Heart left ventricle (tissue), 16 donors: ENCODE measurements at regions not wholly inside any gene's neighbourhood (a gene's known extent, or its start where the extent isn't known, plus 50 kb on each side); places are given as distances from the start of the nearest gene placed in this dataset.

Experiments used
- ATAC-seq, 4 donors: fragments of 200-7000 bp; cut with Tn5 transposase; one replicate each; pipeline ENCODE4 v1.9.1; 2020 to 2022; ENCODE audit warnings: moderate library complexity in 4 of 4, mild to moderate bottlenecking in 3 of 4, moderate number of reproducible peaks in 1 of 4
- DNase-seq, 5 donors: peaks; one replicate each; pipeline ENCODE4 v3.0.0-alpha.2; 2020
- H3K27ac ChIP-seq, 12 donors: fragments of 200-600 bp; sonication (generic) in 4 of 12; one replicate each; pipeline versions ENCODE4 v1.5.0 to v1.8.0; 2016 to 2022; ENCODE audit warnings: mild to moderate bottlenecking in 2 of 12
- H3K27me3 ChIP-seq, 9 donors: fragments of 200-600 bp; sonication (generic) in 2 of 9; one replicate each; pipeline versions ENCODE4 v1.5.1 to v1.8.0; 2016 to 2022; ENCODE audit warnings: mild to moderate bottlenecking in 3 of 9
- H3K36me3 ChIP-seq, 9 donors: fragments of 200-600 bp; sonication (generic) in 2 of 9; one replicate each; pipeline versions ENCODE4 v1.5.0 to v1.8.0; 2018 to 2022; ENCODE audit warnings: mild to moderate bottlenecking in 2 of 9
- H3K4me1 ChIP-seq, 12 donors: fragments of 200-600 bp; sonication (generic) in 4 of 12; one replicate each; pipeline versions ENCODE4 v1.5.0 to v1.8.0; 2016 to 2022; ENCODE audit warnings: mild to moderate bottlenecking in 3 of 12
- H3K4me3 ChIP-seq, 12 donors: fragments of 200-600 bp; sonication (generic) in 4 of 12; one replicate each; pipeline versions ENCODE4 v1.5.0 to v1.8.0; 2017 to 2022; ENCODE audit warnings: mild to moderate bottlenecking in 9 of 12, moderate library complexity in 4 of 12
- H3K9me3 ChIP-seq, 12 donors: fragments of 200-600 bp; sonication (generic) in 4 of 12; one replicate each; pipeline versions ENCODE4 v1.5.0 to v1.8.0; 2016 to 2022; ENCODE audit warnings: mild to moderate bottlenecking in 1 of 12
- POLR2A ChIP-seq, 2 donors: fragments of 450-650 bp; IDR thresholded peaks; one replicate each; pipeline ENCODE4 v1.6.1; 2017; ENCODE audit warnings: antibody characterized with exemption in 2 of 2, mild to moderate bottlenecking in 2 of 2, moderate library complexity in 2 of 2
- WGBS, 4 donors: extraction: QIAGEN DNeasy Blood & Tissue Kit in 2 of 4; methylation state at CpG; one replicate each; pipeline versions ENCODE4 v1.1.5 to v1.1.7; 2013 to 2018; 5-methylcytosine and 5-hydroxymethylcytosine counted together
- intact Hi-C, 10 donors: fragments of 100-400 bp; cut with DNase I; formaldehyde crosslinking; loops; one replicate each; pipeline versions ENCODE4 v1.11.1 to v1.14.2; 2022
- TF ChIP-seq, protein P1 (sequence below), 12 donors: fragments of 200-600 bp; sonication (generic) in 4 of 12; IDR thresholded peaks; one replicate each; pipeline versions ENCODE4 v1.5.0 to v1.8.0; 2018 to 2022; ENCODE audit warnings: antibody characterized with exemption in 12 of 12, mild to moderate bottlenecking in 5 of 12
- donor health status: ischemic (EF 13 %, LVEDD 7.1; RV severe dilation, severe dysfunction).
- donor health status: healthy with polysubstance abuse.
- donor health status: DM: no; HTN: yes; CAD: no.
- donor health status: DM: no; HTN: no; CAD: no.
- donor health status: ischemic (EF 25% LVEDD 6.9; RV normal size, moderate dysfunction).
- donor health status: ischemic (EF 25% LVEDD 5.7; RV mildly dilated, moderate dysfunction).
- donor health status: healthy.
- donor health status: DM: yes; HTN: yes; CAD: no.
- donor health status: ischemic (EF 35%, LVEDD 5.7; RV mildly dilated, moderate dysfunction).
- donor health status: nonischemic (EF 11% LVEDD 7.7; RV severe dilation, severe dysfunction).
- donor health status: DM: yes; HTN: yes; CAD: no.
- donor health status: PGD.
- donor health status: ischemic (EF 29% LVEDD 5.4; RV normal size, mild dysfunction).
- donor health status: nonischemic (EF 23%, LVEDD 6.1; RV moderate dilation, normal function).

DNA sequence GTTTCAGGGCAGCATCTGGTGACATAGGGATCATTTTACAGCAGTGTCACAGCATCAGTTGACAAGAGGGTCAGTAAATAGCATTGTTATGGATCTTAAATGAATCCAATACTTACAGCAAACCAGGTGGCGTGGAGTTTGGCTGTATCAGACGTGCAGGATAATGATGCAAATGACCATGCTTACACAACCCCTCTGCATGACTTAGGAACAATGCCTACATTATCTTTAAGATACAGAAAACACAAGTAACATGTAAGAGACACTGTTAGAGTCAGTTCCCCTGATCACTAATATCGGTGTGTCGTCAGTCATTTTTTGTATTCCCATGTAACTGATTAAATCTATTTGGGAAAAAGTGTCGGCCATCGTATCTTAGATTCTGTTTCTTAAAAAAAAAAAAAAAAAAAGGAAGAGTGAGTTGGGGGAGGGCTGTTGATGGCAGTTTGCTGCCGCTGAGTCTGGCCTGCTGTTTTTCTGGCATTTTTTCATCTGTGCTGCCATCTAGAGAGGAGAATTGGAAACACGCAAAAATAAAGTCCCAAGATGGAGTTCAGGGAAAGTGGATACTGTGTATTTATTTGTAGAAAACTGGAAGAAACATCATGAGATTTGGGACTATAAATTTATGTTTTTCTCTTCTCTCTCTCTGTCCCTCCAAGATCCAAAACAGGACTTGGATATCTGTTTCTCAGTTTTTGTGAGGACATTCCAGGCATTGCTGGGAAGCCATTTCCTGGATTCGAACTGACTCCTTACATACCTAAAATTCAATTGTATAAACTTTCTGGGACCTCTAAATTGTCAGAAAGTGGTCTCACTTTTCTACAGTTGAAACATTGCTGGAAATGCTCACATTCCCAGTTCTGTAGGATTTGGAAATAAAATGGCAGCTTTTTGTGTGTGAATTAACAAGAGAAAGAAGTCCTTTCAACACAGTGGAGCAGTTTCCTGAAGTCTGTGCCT is 60.3 kb upstream of the AGPS start:
- intact Hi-C loops: loop anchor here (1.0 to 10.0 kb wide), 16 partner anchors 50 to 432 kb away; partner anchors contain the start of gene NFE2L2 (in 6 of the 10)
- WGBS, 4 donors: 22 to 31% (median 26%) methylated on average over 9 of the region's 9 CpGs
- TF ChIP-seq, protein P1, sequence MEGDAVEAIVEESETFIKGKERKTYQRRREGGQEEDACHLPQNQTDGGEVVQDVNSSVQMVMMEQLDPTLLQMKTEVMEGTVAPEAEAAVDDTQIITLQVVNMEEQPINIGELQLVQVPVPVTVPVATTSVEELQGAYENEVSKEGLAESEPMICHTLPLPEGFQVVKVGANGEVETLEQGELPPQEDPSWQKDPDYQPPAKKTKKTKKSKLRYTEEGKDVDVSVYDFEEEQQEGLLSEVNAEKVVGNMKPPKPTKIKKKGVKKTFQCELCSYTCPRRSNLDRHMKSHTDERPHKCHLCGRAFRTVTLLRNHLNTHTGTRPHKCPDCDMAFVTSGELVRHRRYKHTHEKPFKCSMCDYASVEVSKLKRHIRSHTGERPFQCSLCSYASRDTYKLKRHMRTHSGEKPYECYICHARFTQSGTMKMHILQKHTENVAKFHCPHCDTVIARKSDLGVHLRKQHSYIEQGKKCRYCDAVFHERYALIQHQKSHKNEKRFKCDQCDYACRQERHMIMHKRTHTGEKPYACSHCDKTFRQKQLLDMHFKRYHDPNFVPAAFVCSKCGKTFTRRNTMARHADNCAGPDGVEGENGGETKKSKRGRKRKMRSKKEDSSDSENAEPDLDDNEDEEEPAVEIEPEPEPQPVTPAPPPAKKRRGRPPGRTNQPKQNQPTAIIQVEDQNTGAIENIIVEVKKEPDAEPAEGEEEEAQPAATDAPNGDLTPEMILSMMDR (IDR thresholded peaks at IDR 0.05): peak; percentile 45 to 75 (median 68)
- TF ChIP-seq POLR2A (IDR thresholded peaks at IDR 0.05): no peak
- ATAC-seq (peak; percentile 48 to 88 (median 82)), DNase-seq (peak in 4 of 5 donors; percentile 35 to 58 (median 50))
- peaks cover 0 to 11% (median 0%) of the 10 kb centered on the region in 9 donors for H3K36me3 ChIP-seq
- H3K4me3 ChIP-seq: peak overlapping the region in 6 of 12 donors; percentile 14 to 36 (median 24)
- no peaks in the 10 kb centered on the region for H3K9me3 ChIP-seq
- peaks cover 0 to 15% (median 4%) of the 10 kb centered on the region in 12 donors for H3K4me1 ChIP-seq
- H3K27ac ChIP-seq: peak overlapping the region in 4 of 12 donors; percentile 25 to 66 (median 34)
- no peaks in the 10 kb centered on the region for H3K27me3 ChIP-seq

DNA sequence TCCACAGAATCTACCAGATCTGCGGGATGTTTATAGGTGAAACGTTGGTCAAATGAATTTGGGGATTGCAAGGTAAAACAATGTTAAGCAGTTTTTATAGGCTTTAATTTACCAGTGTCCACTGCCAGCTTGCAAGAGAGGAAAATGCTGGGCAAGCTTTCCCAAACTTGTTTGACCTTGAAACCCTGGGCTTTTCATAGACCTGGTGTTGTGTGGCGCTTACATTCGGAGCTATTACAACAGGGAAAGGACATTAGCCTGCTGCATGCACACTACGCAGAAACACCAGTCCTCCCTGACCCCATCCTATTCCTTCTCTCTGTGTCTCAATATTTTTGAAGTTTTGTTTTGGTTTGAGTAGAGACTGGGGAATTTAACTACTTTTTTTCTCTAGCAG is 59.6 kb upstream of the AGPS start:
- 65 to 76% (median 67%) methylated on average over 5 of the region's 5 CpGs for WGBS, 4 donors
- TF ChIP-seq POLR2A (IDR thresholded peaks at IDR 0.05): no peak
- TF ChIP-seq, protein P1 (IDR thresholded peaks at IDR 0.05): no peak
- H3K27ac ChIP-seq: peak overlapping the region in 3 of 12 donors; percentile 25 to 66 (median 41)
- DNase-seq (no peak), ATAC-seq (no peak)
- peaks cover 0 to 16% (median 0%) of the 10 kb centered on the region in 9 donors for H3K36me3 ChIP-seq
- intact Hi-C loops: loop anchor here (1.0 to 10.0 kb wide), 16 partner anchors 51 to 432 kb away; partner anchors contain the start of gene NFE2L2 (in 6 of the 10)
- H3K9me3 ChIP-seq: no peaks in the 10 kb centered on the region
- H3K27me3 ChIP-seq: no peaks in the 10 kb centered on the region
- H3K4me1 ChIP-seq: peaks cover 0 to 12% (median 4%) of the 10 kb centered on the region in 12 donors
- H3K4me3 ChIP-seq: no peak overlapping the region

DNA sequence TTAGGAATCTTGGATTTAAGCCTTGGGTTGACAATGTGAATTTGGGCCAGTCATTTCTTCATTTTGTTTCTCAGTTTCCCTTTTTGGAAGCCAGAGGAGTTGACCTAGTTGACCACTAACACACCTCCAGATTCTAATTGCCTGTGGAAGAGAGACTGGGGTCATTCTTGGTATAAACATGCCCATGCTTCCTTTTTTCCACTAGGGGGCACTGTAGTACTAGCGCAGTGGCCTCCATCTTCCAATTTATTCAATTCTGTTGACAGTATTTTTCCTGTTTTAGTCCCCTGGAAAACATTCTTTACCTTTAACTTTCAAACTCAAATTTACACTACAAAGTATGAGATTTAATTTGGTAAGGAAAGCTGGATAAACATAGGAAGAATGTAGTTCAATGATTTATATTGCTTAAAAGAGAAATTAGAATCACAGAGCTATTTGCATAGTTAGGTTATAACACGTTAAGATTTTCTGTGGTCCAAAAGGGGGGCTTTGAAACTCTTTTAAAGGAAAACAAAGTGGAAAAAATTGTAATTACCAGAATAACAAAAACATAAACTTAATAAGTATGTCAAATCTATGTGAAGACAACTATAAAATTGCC is 57.5 kb upstream of the AGPS start:
- Histone ChIP-seq H3K4me1 (peaks cover 0 to 12% (median 4%) of the 10 kb centered on the region in 12 donors), H3K27ac (no peak overlapping the region), H3K9me3 (no peaks in the 10 kb centered on the region), H3K36me3 (peaks cover 0 to 20% (median 0%) of the 10 kb centered on the region in 9 donors), H3K4me3 (no peak overlapping the region), H3K27me3 (no peaks in the 10 kb centered on the region)
- TF ChIP-seq, protein P1 (IDR thresholded peaks at IDR 0.05): peak; percentile 93 to 99 (median 97)
- TF ChIP-seq POLR2A (IDR thresholded peaks at IDR 0.05): no peak
- DNase-seq (peak in 2 of 5 donors; percentile 24 to 32), ATAC-seq (peak in 3 of 4 donors; percentile 57 to 72 (median 62))
- intact Hi-C loops: loop anchor here (1.0 to 10.0 kb wide), 22 partner anchors 53 to 430 kb away; partner anchors contain the start of gene NFE2L2 (in 1 of the 10)
- 37 to 40% (median 38%) methylated on average over 2 of the region's 2 CpGs for WGBS, 4 donors
